ENCODE measurements at regions not wholly inside any gene's neighbourhood (a gene's known extent, or its start where the extent isn't known, plus 50 kb on each side); places are given as distances from the start of the nearest gene placed in this dataset.
"Not testable (repeated sequence)": the region's sequence is repeated elsewhere in the genome, so short reads cannot be mapped to it uniquely, and the experiment has no call there.

- TF ChIP-seq CTCF (IDR thresholded peaks at IDR 0.05) = no peak
- no peak for TF ChIP-seq EZH2phosphoT487 (IDR thresholded peaks at IDR 0.05)
- TF ChIP-seq EZH2 (IDR thresholded peaks at IDR 0.05) = no peak
- no peak overlapping the region for H3K27ac Mint-ChIP-seq
- no peaks in the 10 kb centered on the region for H3K27me3 Mint-ChIP-seq (ENCODE audit: insufficient read depth, low read depth)
Observed at GRCh38 chrX:114508756-114509155, 75.1 kb upstream of the HTR2C start.

GRCh38 chrX:114519524-114519923, 64.4 kb upstream of the HTR2C start:
- Histone ChIP-seq H3K9me3 (ENCODE audit: low read depth) (peaks cover 12% of the 10 kb centered on the region), H3K9ac (no peak overlapping the region), H3K27me3 (no peaks in the 10 kb centered on the region), H3F3A (ENCODE audit: low read depth) (no peaks in the 10 kb centered on the region), H3K4me3 (no peak overlapping the region), H3K36me3 (peaks cover 4% of the 10 kb centered on the region), H3K79me2 (ENCODE audit: low read depth) (no peaks in the 10 kb centered on the region), H3K27ac (no peak overlapping the region), H3K4me2 (no peak overlapping the region), H3K4me1 (no peaks in the 10 kb centered on the region), H2AFZ (replicated peaks) (no peak overlapping the region), H4K20me1 (ENCODE audit: low read depth) (no peaks in the 10 kb centered on the region)
- Mint-ChIP-seq H3K27me3 (ENCODE audit: insufficient read depth, low read depth) (no peaks in the 10 kb centered on the region), H3K9me3 (peaks cover 15% of the 10 kb centered on the region), H3K36me3 (no peaks in the 10 kb centered on the region), H3K4me1 (no peaks in the 10 kb centered on the region), H3K27ac (no peak overlapping the region), H3K4me3 (no peak overlapping the region)
- no peak for TF ChIP-seq CTCF (IDR thresholded peaks at IDR 0.05)
- TF ChIP-seq EZH2phosphoT487 (IDR thresholded peaks at IDR 0.05) = no peak
- TF ChIP-seq EZH2 (IDR thresholded peaks at IDR 0.05) = no peak
- DNase-seq (ENCODE audit: low spot score) = no peak

More at GRCh38 chrX:114508756-114509155, 75.1 kb upstream of the HTR2C start:
- Histone ChIP-seq H3F3A (ENCODE audit: low read depth) (no peaks in the 10 kb centered on the region), H3K9me3 (ENCODE audit: low read depth) (no peaks in the 10 kb centered on the region), H3K4me3 (no peak overlapping the region), H4K20me1 (ENCODE audit: low read depth) (no peaks in the 10 kb centered on the region), H3K27me3 (no peaks in the 10 kb centered on the region), H3K27ac (no peak overlapping the region), H3K79me2 (ENCODE audit: low read depth) (no peaks in the 10 kb centered on the region), H3K36me3 (no peaks in the 10 kb centered on the region), H3K4me2 (no peak overlapping the region), H3K9ac (no peak overlapping the region), H2AFZ (replicated peaks) (no peak overlapping the region), H3K4me1 (peaks cover 7% of the 10 kb centered on the region)
- H3K4me1 Mint-ChIP-seq = no peaks in the 10 kb centered on the region
- H3K9me3 Mint-ChIP-seq = no peaks in the 10 kb centered on the region
- DNase-seq (ENCODE audit: low spot score) = no peak
- no peak overlapping the region for H3K4me3 Mint-ChIP-seq
- H3K36me3 Mint-ChIP-seq = no peaks in the 10 kb centered on the region

GRCh38 chrX:114520701-114521100, 63.2 kb upstream of the HTR2C start:
- H3K4me3 ChIP-seq, H3K4me1 Mint-ChIP-seq: not testable (repeated sequence)

GRCh38 chrX:114532111-114532805, 51.6 kb upstream of the HTR2C start:
- Histone ChIP-seq H3K36me3 (no peaks in the 10 kb centered on the region), H4K20me1 (ENCODE audit: low read depth) (no peaks in the 10 kb centered on the region), H3K4me2 (no peak overlapping the region), H3K9me3 (ENCODE audit: low read depth) (no peaks in the 10 kb centered on the region), H3K27ac (no peak overlapping the region), H3K9ac (no peak overlapping the region), H2AFZ (replicated peaks) (no peak overlapping the region), H3K79me2 (ENCODE audit: low read depth) (no peaks in the 10 kb centered on the region), H3K4me3 (no peak overlapping the region), H3K4me1 (no peaks in the 10 kb centered on the region), H3K27me3 (no peaks in the 10 kb centered on the region), H3F3A (ENCODE audit: low read depth) (no peaks in the 10 kb centered on the region)
- DNase-seq (ENCODE audit: low spot score) = no peak
- Mint-ChIP-seq H3K9me3 (no peaks in the 10 kb centered on the region), H3K27ac (peak overlapping the region; percentile 85), H3K4me1 (no peaks in the 10 kb centered on the region), H3K36me3 (no peaks in the 10 kb centered on the region), H3K4me3 (no peak overlapping the region), H3K27me3 (ENCODE audit: insufficient read depth, low read depth) (no peaks in the 10 kb centered on the region)
- TF ChIP-seq CTCF (IDR thresholded peaks at IDR 0.05) (no peak), EZH2phosphoT487 (IDR thresholded peaks at IDR 0.05) (no peak), EZH2 (IDR thresholded peaks at IDR 0.05) (no peak)

More at GRCh38 chrX:114520701-114521100, 63.2 kb upstream of the HTR2C start:
- H3K36me3 ChIP-seq; H4K20me1 ChIP-seq (ENCODE audit: low read depth); H3K4me1 ChIP-seq; H2AFZ ChIP-seq (replicated peaks); H3K79me2 ChIP-seq (ENCODE audit: low read depth); H3K27ac Mint-ChIP-seq; DNase-seq (ENCODE audit: low spot score); H3K4me2 ChIP-seq; H3K36me3 Mint-ChIP-seq; H3K27me3 ChIP-seq; H3K9ac ChIP-seq; H3K27me3 Mint-ChIP-seq (ENCODE audit: insufficient read depth, low read depth); H3K27ac ChIP-seq; H3F3A ChIP-seq (ENCODE audit: low read depth); H3K4me3 Mint-ChIP-seq: not testable (repeated sequence)
- H3K9me3 ChIP-seq (ENCODE audit: low read depth) = peaks cover 12% of the 10 kb centered on the region
- peaks cover 15% of the 10 kb centered on the region for H3K9me3 Mint-ChIP-seq
